ENCODE measurements at regions not wholly inside any gene's neighbourhood (a gene's known extent, or its start where the extent isn't known, plus 50 kb on each side); places are given as distances from the start of the nearest gene placed in this dataset.

DNA sequence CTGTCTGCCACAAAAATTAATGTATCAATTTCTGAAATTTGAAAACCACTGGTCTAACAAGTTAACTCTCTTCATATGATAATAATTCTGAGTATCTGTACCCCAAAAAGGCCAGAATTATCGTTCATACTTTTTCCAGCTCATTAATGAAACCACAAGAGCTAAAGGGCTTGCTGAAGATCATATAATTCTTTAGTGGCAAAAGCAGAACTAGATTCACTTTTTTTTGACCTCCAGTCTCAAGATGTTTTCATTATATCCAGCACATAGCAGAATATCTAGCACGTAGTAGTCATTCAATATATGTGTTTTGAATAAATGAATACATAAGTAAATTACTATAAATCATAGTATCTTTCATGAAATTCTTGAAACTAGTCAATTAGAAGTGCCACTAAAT is 246.7 kb upstream of the KCNH8 start:
- H3K27me3 ChIP-seq (ENCODE audit: control insufficient read depth, extremely low read depth, insufficient read depth, low read length) = no peaks in the 10 kb centered on the region
- H3K9ac ChIP-seq (ENCODE audit: control insufficient read depth, extremely low read depth, insufficient read depth, low read length) = no peak overlapping the region
- H2AFZ ChIP-seq (ENCODE audit: control insufficient read depth, low read length) = no peak overlapping the region
- no peak for TF ChIP-seq EZH2 (IDR thresholded peaks at IDR 0.05; ENCODE audit: low read length)
- TF ChIP-seq, protein P1, sequence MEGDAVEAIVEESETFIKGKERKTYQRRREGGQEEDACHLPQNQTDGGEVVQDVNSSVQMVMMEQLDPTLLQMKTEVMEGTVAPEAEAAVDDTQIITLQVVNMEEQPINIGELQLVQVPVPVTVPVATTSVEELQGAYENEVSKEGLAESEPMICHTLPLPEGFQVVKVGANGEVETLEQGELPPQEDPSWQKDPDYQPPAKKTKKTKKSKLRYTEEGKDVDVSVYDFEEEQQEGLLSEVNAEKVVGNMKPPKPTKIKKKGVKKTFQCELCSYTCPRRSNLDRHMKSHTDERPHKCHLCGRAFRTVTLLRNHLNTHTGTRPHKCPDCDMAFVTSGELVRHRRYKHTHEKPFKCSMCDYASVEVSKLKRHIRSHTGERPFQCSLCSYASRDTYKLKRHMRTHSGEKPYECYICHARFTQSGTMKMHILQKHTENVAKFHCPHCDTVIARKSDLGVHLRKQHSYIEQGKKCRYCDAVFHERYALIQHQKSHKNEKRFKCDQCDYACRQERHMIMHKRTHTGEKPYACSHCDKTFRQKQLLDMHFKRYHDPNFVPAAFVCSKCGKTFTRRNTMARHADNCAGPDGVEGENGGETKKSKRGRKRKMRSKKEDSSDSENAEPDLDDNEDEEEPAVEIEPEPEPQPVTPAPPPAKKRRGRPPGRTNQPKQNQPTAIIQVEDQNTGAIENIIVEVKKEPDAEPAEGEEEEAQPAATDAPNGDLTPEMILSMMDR (optimal IDR thresholded peaks at IDR 0.05 in 1 of 3, IDR thresholded peaks at IDR 0.05 in 1 of 3, conservative IDR thresholded peaks at IDR 0.05 in 1 of 3; ENCODE audit: extremely low read depth in 1 of 3, insufficient read depth in 2 of 3, low read length in 3 of 3) = no peak
- H4K20me1 ChIP-seq (ENCODE audit: control insufficient read depth, extremely low read depth, insufficient read depth, low read length) = no peaks in the 10 kb centered on the region
- no peak overlapping the region for H3K27ac ChIP-seq (ENCODE audit: control insufficient read depth, insufficient read depth, low read length)
- H3K36me3 ChIP-seq (ENCODE audit: control insufficient read depth in 2 of 2, extremely low read depth in 1 of 2, insufficient read depth in 2 of 2, low read length in 2 of 2) = no peaks in the 10 kb centered on the region
- no peaks in the 10 kb centered on the region for H3K9me1 ChIP-seq (ENCODE audit: control insufficient read depth, extremely low read depth, insufficient read depth, low read length)
- no peak overlapping the region for H3K4me2 ChIP-seq (ENCODE audit: control insufficient read depth, extremely low read depth, insufficient read depth, low read depth, low read length)
- DNase-seq (ENCODE audit: low read depth, low spot score) (no peak), FAIRE-seq (no peak)
- H3K4me1 ChIP-seq (ENCODE audit: control insufficient read depth, extremely low read depth, insufficient read depth, low read length) = no peaks in the 10 kb centered on the region
- dilution Hi-C loops (cut with MboI; ENCODE audit: extremely low pct_ligation_motif_present, low sequenced_read_pairs) = no loop called here
- H3K79me2 ChIP-seq (ENCODE audit: control insufficient read depth, insufficient read depth, low read length) = no peaks in the 10 kb centered on the region
- H3K4me3 ChIP-seq (ENCODE audit: control insufficient read depth in 2 of 3, extremely low read depth in 1 of 3, insufficient read depth in 2 of 3, low read depth in 1 of 3, low read length in 3 of 3) = no peak overlapping the region
- no peaks in the 10 kb centered on the region for H3K9me3 ChIP-seq (ENCODE audit: control insufficient read depth, low read depth, low read length)

DNA sequence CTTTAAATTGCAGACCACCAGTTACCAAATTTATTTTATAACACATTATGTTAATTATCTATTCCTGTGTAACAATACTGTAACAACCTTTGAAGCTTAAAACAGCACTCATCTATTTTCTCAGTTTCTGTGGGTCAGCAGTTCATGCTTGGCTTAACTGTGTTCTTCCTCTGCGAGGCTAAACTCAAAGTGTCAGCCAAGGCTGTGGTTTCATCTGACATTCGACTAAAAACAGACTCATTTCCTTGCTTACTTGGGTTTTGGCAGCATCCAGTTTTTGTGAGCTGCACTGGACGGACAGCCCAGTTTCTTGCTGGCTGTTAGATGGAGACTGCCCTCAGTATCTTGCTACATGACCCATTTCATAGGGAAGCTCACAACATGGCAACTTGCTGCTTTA is 247.3 kb upstream of the KCNH8 start:
- H3K4me2 ChIP-seq (ENCODE audit: control insufficient read depth, extremely low read depth, insufficient read depth, low read depth, low read length) = no peak overlapping the region

More for the DNA sequence above, 247.3 kb upstream of the KCNH8 start:
- FAIRE-seq (no peak), DNase-seq (ENCODE audit: low read depth, low spot score) (no peak)
- Histone ChIP-seq H3K9me3 (ENCODE audit: control insufficient read depth, low read depth, low read length) (no peaks in the 10 kb centered on the region), H3K9me1 (ENCODE audit: control insufficient read depth, extremely low read depth, insufficient read depth, low read length) (no peaks in the 10 kb centered on the region), H2AFZ (ENCODE audit: control insufficient read depth, low read length) (no peak overlapping the region), H3K4me1 (ENCODE audit: control insufficient read depth, extremely low read depth, insufficient read depth, low read length) (no peaks in the 10 kb centered on the region), H3K9ac (ENCODE audit: control insufficient read depth, extremely low read depth, insufficient read depth, low read length) (no peak overlapping the region), H4K20me1 (ENCODE audit: control insufficient read depth, extremely low read depth, insufficient read depth, low read length) (no peaks in the 10 kb centered on the region), H3K36me3 (ENCODE audit: control insufficient read depth in 2 of 2, extremely low read depth in 1 of 2, insufficient read depth in 2 of 2, low read length in 2 of 2) (no peaks in the 10 kb centered on the region), H3K4me3 (ENCODE audit: control insufficient read depth in 2 of 3, extremely low read depth in 1 of 3, insufficient read depth in 2 of 3, low read depth in 1 of 3, low read length in 3 of 3) (no peak overlapping the region), H3K27ac (ENCODE audit: control insufficient read depth, insufficient read depth, low read length) (no peak overlapping the region), H3K79me2 (ENCODE audit: control insufficient read depth, insufficient read depth, low read length) (no peaks in the 10 kb centered on the region), H3K27me3 (ENCODE audit: control insufficient read depth, extremely low read depth, insufficient read depth, low read length) (no peaks in the 10 kb centered on the region)
- dilution Hi-C loops (cut with MboI; ENCODE audit: extremely low pct_ligation_motif_present, low sequenced_read_pairs) = no loop called here
- no peak for TF ChIP-seq EZH2 (IDR thresholded peaks at IDR 0.05; ENCODE audit: low read length)
- TF ChIP-seq, protein P1 (optimal IDR thresholded peaks at IDR 0.05 in 1 of 3, IDR thresholded peaks at IDR 0.05 in 1 of 3, conservative IDR thresholded peaks at IDR 0.05 in 1 of 3; ENCODE audit: extremely low read depth in 1 of 3, insufficient read depth in 2 of 3, low read length in 3 of 3) = no peak

Data from keratinocyte (primary cell).